A549 (cell line): ENCODE measurements at regions not wholly inside any gene's neighbourhood (a gene's known extent, or its start where the extent isn't known, plus 50 kb on each side); places are given as distances from the start of the nearest gene placed in this dataset.

Source experiments
- TF ChIP-seq, protein P1 (sequence below): fragments of >200 bp; sonication (Bioruptor Twin); formaldehyde crosslinking; IDR thresholded peaks from 3 replicates; pipeline ENCODE4 v1.5.1; 2016
- TF ChIP-seq, protein P2 (sequence below): IDR thresholded peaks from 2 replicates; pipeline ENCODE4 v1.6.1; 2012

DNA sequence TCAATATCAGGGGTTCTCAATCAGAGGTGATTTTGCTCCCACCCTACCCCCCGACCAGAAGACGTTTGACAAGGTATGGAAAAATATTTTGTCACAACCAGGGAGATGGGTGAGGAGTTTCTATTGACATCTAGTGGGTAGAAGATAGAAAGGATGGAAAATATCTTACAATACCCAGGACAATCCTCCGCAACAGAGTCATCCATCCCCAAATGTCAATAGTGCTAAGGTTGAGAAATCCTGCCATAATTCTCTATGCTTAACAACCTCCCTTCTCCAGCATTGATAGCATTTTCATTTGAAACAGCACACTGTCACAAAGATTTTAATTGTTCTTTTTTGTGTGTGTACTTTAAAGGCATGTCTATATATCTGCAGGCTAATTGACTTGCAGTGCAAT, 890.5 kb downstream of the PDHA2 start:
- TF ChIP-seq, protein P1, sequence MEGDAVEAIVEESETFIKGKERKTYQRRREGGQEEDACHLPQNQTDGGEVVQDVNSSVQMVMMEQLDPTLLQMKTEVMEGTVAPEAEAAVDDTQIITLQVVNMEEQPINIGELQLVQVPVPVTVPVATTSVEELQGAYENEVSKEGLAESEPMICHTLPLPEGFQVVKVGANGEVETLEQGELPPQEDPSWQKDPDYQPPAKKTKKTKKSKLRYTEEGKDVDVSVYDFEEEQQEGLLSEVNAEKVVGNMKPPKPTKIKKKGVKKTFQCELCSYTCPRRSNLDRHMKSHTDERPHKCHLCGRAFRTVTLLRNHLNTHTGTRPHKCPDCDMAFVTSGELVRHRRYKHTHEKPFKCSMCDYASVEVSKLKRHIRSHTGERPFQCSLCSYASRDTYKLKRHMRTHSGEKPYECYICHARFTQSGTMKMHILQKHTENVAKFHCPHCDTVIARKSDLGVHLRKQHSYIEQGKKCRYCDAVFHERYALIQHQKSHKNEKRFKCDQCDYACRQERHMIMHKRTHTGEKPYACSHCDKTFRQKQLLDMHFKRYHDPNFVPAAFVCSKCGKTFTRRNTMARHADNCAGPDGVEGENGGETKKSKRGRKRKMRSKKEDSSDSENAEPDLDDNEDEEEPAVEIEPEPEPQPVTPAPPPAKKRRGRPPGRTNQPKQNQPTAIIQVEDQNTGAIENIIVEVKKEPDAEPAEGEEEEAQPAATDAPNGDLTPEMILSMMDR, result no peak
- TF ChIP-seq, protein P2, sequence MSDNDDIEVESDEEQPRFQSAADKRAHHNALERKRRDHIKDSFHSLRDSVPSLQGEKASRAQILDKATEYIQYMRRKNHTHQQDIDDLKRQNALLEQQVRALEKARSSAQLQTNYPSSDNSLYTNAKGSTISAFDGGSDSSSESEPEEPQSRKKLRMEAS, result no peak
